GM21576 (cell line): ENCODE measurements at regions not wholly inside any gene's neighbourhood (a gene's known extent, or its start where the extent isn't known, plus 50 kb on each side); places are given as distances from the start of the nearest gene placed in this dataset.

Source experiments
- ATAC-seq: cut with Tn5 transposase; IDR thresholded peaks from one replicate; pipeline ENCODE4 v1.9.1; 2021; ENCODE audit warnings: mild to moderate bottlenecking, moderate library complexity; ENCODE audit not compliant: unreplicated experiment

DNA sequence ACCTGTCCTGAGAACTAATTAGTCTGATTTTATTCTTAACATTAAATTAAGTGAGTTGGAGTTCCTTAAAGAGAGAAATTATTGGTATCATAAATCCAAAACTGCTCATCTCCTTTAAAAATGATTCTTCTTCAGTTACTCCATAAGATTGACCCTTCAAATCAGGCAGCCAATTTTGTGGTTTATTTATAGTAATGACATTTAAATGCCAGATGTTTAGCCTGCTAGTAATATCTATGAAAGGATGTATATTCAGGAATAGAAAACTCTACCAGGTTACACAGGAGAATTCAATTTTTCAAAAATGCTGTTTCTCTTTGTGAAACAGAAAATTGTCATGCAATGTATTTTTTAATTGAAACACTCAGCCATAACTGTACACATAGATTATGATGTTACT lies 457.8 kb upstream of the ROBO2 start:
- ATAC-seq, result no peak

DNA sequence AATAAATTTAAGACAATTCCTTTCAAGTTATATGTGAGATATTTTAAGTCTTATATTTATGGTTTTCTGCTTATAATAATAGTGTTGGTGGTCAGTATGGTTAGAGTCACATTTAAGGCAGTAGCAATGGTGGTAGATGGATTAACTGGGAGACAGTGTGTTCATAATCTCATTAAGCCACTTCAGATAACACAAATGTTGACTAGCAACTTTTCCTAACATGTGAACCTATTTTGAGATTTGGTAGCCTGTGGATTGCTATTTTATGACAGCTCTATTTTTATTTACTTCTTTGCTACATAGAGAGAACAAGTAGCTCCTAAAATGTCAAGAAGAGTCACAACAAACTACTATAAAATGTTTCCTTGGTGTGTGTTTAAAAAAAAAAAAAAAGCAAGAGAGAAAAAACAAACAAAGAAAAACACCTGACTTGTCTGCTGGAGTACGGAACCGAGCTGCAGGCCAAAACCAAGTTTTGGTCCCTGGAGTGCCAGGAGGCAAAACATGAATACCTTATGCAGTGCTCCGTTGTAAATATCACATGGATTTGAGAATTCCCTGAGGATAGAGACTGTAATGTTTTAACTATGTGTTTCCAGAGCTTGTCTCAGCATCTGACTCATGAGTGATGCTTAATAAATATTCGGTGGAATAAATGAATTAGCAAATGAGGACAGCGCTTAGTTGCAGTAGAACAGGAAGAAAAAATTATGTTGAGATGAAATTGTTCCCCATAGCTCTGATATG lies 457.1 kb upstream of the ROBO2 start:
- ATAC-seq, result no peak

DNA sequence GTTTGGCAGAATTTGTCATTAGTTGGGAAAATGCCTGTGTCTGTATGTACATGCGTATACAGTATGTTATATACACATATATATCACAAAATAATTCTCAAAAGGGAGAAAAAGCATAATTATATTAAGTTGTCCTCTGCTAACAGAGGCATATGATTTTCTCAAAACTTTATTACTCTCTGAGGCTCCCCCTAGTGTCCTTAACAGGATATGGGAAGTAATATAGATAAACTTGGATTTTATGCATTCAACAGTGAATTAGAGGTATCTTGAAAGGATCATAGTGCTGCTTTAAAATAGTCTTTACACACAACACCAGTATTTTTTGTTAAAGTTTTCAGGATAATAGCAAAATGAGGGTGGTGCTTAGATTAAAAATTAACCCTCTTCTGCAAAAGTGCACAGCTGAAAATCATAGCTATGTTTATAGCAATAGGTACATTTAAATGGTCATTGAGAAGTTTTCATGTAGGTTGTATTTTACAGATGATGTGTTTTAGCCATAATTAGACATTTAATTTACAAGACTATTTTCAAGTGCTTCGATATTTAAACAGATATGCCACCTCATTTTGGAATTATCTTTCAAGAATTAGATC lies 454.0 kb upstream of the ROBO2 start:
- no peak for ATAC-seq

DNA sequence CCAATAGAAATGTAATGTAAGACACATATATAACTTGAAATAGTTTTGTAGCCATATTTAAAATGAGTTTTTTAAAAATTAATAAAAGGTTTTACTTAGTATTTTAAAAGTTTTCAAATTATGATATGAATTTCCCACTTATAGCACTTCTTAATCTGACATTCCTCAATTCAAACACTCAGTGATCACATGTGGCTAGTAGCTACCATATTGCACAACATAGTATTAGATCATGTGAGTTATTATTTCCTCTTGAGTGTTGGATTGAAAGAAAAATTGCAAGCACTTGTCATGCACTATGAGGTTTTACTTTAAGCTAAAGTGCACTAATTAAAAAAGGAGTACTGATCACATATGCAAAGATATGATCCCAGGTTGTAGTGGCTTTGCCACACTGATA lies 453.4 kb upstream of the ROBO2 start:
- ATAC-seq, result no peak

DNA sequence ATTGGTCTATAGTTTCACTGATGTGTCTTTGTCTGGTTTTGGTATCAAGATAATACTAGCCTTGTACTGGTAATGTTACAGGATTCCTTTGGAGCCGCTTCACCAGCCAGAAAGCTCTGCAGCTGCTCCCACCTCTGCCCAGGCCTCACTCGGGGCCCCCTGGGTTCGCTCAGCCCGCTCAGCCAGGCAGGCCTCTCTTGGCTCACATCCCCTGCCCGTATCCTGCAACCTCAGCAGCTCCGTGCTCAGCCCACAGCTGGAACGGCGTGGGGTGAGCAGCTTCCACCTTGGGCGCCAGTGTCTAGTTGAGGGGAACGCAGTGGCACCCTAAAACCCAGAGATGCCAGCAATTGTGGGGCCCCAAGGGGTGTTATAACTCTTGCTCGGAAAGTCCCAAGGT lies 429.7 kb upstream of the ROBO2 start:
- no peak for ATAC-seq

DNA sequence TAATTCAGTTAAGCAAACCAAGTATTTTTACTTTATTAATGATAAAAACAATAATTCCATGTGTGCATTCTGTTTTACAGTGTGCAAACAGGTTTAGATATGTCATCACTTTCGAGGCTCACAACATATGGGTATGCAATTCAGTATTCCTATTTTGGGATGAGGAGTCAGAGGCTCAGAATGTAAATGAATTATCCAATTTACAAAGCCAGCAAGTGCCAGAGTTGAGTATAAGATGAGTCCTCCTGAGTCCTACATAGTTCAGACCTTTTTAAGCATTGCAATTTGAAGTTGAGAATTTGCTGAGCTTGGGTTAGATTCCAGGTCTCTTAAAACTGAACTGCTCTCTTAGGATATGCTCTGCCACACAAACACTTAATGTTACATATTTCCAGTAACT lies 424.2 kb upstream of the ROBO2 start:
- ATAC-seq, result no peak

DNA sequence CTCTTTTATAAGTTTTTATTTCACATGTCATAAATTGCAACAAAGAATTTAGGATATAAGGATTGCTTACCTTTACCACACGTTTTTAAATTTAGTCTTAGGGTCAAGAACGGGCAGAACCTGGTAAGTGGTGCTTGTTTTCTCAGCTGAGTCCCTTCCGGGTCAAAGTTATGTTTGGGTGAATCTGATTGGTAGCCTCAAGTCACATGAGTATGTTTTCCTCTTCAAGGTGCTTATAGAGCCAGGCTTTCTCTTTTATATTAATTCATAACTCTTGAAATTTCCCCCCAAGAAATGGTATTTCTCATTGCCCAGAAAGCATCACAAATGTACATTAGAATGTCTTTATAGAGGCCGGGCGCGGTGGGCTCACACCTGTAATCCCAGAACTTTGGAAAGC lies 415.7 kb upstream of the ROBO2 start:
- no peak for ATAC-seq

DNA sequence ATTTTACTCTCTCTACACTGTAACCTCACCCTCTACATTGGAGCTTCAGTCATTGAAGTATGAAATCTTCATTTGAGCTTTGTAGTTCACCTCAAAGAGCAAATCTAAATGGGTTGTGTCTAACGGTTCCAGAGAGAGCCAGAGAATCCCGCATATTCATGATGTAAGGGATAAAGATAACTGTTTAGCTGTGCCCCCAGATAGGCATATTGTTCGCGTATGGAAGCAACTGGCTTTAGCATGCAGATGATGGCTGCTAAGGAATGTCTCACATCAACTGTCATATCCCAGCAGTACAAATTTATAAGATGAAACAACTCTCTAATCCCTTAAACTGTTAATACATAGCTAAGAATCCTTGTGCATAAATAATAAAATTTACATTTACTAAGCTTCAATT lies 412.7 kb upstream of the ROBO2 start:
- no peak for ATAC-seq

DNA sequence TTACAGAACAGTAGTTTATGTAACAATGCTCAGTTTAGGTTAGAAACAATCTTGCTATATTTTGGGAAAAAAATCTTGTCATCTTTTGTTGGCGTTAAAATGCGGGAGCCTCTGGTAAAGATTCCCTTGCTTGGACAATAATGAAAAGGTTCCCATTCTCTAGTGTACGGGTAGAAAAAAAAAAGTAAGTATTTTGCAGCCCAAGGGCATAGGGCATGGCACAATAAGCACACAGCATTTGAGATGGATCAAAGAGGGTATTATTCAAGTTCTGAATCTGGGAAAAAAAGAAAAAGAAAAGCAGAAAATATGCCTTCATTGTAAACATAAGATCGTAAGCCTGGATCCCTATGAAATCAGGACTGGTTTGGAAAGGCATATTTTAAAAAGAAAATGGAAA lies 408.6 kb upstream of the ROBO2 start:
- no peak for ATAC-seq

DNA sequence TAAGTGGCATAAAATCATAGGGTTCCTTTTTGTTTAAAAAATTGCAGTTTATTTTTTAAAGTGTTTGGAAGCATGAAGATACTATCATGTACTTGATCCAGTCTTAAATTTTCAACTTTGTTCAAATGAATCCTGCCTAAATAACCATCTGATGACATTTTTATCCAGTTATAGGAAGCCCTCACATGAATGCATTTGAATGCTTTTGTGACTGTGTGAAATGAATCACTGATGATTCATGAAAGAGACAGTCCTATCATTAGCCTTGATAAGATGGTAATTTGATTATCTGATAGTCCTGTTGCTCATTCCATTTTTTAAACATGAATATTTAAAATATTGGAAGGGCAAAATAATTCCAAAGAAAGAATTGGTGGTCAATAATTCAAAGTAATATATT lies 401.9 kb upstream of the ROBO2 start:
- ATAC-seq, result no peak

DNA sequence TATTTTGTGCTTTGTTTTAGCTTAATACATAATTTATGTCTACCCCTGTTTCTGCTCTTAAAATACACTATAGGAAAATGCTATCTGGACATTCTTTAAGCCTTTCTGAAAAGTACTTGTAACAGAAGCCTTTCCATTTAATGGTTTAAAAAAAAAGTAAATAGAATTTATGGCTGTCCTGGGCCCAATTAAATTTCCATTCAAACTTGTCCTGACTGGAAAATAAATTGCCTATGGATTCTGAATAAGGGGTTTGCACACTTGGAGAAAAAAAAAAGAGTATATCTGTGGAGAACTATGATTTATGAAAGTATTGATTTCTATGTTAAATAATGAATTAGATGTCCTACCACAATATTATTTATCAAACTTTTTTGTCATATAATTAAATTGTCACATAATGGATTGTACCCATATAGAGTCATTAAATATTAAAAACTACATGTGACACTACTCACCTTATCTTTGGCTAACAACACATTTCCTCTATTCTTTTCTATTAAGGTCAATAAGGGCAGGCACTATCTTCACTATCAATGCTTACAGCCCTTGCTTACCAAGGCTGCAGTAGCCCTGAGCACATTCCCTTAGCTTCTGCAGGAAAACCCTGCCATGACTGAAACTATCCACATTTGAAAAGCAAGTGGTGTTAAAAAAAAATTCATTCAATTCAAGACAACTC lies 396.1 kb upstream of the ROBO2 start:
- no peak for ATAC-seq

DNA sequence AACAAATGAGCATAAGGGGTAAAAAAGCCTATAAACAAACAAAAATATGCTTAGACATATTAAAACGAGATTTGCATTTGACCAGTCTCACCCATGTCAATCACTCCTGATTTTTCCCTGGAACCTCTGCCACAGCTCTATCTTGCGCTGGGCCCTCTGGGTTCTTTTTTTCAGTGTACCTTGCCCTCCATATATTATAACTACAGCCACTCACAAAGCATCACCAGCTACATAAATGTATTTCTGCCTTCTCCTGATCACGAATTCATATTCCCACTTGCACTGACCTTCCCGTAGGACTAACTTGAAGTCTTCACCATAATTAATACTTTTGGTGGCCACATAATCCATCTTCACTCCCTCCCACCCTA lies 395.6 kb upstream of the ROBO2 start:
- ATAC-seq, result no peak

DNA sequence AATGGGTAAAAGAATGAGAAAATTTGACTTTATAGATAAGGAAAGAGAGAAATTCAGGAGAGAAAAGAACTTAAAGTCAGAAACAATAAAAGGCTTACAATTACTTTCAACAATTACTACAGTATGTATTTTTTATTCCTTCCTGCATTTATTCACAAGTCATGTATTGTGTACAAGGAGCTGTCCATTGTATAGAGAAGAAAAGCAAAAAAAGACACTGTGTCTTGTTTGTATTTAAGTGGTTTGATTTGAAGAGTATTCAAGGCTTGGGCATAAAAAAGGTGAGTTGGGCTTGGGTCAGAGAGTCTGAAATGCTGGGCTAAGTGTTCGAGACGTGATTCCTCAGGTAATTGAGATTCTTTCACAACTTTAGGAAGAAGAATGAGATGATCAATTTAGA lies 394.2 kb upstream of the ROBO2 start:
- no peak for ATAC-seq

DNA sequence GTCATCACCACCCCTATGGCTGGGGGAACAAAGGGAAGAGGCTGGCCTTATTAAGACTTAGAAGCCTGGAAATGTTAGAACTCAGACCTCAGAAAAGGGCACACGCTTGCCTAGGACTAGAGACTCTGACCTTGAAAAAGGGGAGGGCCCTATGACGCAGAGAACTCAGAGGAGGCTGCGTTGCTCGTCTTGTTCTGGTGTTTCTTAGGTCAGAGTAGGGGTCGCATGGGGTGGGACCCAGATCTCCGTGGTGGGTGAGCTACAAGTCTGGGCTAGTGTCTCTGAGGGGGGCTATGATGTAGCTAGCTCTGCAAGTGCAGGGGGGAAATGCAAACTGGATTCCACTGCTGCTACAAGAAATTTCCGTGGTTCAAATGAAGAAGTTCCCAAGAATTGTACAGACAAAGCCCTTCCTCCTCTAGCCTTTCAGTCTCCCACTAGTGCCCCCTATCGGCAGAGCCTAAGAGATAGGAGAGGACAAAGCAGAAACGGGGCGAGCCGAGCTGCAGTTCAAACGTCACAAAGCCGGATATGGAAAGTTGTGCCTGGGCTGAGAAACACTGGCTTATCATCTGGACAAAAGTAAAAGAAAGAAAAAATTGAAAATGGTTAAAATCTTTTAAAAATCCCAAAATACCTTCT lies 392.9 kb upstream of the ROBO2 start:
- ATAC-seq, result no peak

DNA sequence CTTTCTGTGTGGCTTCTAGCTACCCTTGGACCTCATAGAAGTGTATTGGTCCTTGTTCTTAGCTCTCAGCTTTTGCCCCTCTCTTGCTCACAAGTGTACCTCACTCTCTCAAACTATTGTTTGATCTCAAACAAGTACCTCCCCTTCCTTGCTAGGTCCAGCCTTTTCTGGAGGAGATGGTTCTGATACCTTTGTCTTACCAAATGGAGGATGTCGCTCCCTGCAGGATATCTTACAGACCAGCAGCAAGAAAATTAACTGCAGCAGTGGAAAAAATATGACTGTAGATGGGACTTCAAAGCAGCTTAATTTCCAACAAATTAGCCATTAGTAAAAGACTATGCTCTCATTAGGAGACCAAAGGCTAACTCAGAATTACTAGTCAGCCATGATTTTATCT lies 388.1 kb upstream of the ROBO2 start:
- no peak for ATAC-seq

DNA sequence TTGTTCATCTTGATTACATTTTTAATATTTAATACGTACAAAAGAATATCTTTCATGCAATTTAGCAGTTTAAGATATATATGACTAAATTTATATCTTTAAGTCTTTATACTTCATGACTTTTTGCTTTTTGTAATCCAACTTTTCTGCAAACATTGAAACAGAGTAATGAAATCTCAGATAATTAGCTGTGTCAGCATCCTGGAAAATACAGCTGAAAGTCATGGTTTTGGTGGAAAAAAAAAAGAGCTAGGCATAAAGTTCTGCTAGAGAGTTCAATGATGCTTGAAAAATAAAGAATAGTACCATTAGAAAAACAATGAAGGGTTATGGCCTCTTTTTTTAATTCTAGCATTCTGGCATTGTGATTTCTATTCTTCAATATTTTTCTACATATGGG lies 387.4 kb upstream of the ROBO2 start:
- ATAC-seq, result no peak

DNA sequence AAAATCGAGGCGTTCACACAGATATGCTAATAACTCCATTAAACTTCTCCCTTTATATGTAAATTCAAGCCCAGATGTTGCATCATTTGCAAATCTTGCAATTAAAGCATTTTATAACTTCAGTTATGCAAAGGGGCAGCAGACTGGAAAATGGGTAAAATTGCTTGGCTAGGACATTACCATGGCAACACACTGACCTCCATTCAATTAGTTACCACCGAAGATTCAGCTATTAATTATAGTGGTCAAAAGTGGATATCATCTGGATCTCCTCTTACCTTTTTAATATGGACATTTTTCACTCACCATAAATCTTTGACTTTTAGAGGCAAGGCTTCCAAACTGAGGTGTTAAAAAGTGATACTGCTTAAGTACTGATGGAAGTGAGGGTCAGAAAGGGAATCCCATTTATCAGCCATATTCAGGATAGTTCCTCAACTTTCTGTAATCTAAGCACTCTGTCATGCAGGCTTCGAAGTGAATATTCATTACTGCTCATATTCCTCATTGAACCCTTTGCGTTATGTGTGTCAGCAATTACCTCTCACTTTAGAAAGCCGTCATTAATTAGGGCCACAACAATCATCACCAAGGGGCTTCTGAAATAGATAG lies 386.2 kb upstream of the ROBO2 start:
- ATAC-seq, result no peak

DNA sequence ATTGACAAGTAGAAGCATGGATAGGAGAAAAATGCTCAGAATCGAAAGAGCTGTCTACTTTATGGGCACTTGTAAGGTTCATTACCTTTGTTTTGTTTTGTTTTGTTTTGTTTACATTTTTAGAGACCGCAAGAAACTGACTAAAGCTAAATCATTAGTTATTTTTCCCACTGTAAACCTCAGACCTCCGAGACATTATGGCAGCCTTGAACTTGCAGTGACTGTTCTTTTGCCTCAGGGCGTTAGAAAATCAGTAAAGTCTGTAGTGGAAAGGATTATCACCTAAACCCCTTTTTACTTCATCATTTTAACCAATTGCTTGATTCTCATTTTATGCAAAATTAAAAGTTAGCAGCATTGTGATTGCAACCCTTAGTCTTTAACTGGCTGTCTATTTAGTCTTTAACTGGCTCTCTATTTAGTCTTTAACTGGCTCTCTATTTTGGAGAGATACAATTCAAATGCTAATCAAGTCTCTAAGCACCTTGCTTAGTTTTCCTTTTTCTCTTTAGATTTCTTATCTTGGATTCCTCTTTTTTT lies 383.3 kb upstream of the ROBO2 start:
- ATAC-seq, result no peak

DNA sequence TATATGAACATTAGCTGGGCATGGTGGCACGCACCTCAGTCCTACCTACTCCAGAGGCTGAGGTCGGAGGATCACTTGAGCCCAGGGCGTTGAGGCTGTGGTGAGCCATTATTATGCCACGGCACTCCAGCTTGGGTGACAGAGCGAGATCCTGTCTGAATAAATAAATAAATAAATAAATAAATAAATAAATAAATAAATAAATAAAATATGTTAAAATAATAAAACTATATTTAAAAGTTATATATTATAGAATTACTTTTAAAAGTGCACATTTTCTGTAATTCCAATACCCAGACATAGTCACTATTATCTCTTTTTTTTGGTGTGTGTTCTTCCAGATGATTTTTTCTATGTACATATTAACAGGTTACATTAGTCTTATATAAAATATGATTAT lies 382.0 kb upstream of the ROBO2 start:
- no peak for ATAC-seq

DNA sequence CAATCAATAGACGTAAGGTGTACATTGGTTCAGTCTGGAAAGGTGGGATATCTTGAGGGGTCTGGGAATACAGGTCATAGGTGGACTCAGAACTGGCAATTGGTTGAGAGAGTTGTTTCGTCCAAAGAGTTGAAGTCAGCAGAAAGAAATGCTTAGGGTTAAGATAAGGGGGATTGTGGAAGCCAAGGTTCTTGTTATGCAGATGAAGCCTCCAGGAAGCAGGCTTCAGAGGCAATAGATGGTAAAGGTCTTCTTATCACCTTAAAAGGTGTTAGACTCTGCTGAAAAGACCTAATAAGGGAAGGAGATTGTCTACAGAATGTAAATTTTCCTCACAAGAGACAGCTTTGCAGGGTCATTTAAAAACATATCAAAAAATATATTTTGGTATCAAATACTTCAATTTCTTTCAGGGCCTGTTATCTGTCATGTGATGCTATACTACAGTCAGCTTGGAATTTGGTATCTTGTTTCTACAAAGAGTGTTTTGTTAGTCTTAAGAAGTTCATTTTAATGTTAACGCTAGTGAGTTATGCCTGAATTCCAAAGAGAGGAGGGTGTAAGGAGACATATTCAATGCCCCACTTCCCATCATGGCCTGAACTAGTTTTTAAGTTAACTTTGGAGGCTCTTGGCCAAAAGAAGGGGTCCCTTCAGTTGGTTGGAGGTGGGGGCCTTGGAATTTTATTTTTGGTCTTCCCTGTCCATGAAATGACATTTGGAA lies 378.2 kb upstream of the ROBO2 start:
- ATAC-seq, result no peak

DNA sequence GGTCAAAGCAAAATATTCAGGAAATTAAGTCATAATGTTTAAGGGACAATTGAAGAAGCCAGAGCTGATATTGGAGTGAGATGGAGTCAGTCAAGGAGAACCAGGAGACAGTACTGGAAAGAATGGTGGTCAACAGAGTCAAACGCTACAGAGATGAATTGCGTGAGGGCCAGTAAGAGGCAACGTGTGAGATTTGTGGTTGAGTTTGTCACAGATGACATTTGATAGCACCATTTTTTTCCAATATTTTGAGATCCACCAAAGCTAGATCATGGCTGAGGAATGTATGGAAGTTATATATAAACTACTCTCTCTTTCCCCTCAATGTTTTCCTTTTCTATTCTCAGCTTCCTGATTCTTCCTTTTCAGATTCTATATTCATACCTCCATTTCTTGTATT lies 375.1 kb upstream of the ROBO2 start:
- ATAC-seq, result no peak
